ENCODE measurements at regions not wholly inside any gene's neighbourhood (a gene's known extent, or its start where the extent isn't known, plus 50 kb on each side); places are given as distances from the start of the nearest gene placed in this dataset.

GRCh38 chr3:115332998-115333397, 185.9 kb upstream of the ZBTB20 start:
- DNase-seq = no peak

GRCh38 chr3:115336836-115337235, 189.7 kb upstream of the ZBTB20 start:
- DNase-seq = no peak

GRCh38 chr3:115340586-115340985, 193.5 kb upstream of the ZBTB20 start:
- DNase-seq = no peak

GRCh38 chr3:115341208-115341607, 194.1 kb upstream of the ZBTB20 start:
- no peak for DNase-seq

GRCh38 chr3:115347737-115348136, 200.6 kb upstream of the ZBTB20 start:
- no peak for DNase-seq

GRCh38 chr3:115348412-115348811, 201.3 kb upstream of the ZBTB20 start:
- DNase-seq = no peak

GRCh38 chr3:115348951-115349745, 202.1 kb upstream of the ZBTB20 start:
- DNase-seq = no peak

- DNase-seq = no peak
Observed at GRCh38 chr3:115350606-115351005, 203.5 kb upstream of the ZBTB20 start.

GRCh38 chr3:115351193-115351592, 204.1 kb upstream of the ZBTB20 start:
- DNase-seq = no peak

GRCh38 chr3:115354010-115354409, 206.9 kb upstream of the ZBTB20 start:
- no peak for DNase-seq

- no peak for DNase-seq
Observed at GRCh38 chr3:115357456-115357855, 210.4 kb upstream of the ZBTB20 start.

GRCh38 chr3:115359536-115359935, 212.4 kb upstream of the ZBTB20 start:
- no peak for DNase-seq

GRCh38 chr3:115361806-115362205, 214.7 kb upstream of the ZBTB20 start:
- DNase-seq = no peak

- DNase-seq = no peak
Observed at GRCh38 chr3:115363071-115363470, 216.0 kb upstream of the ZBTB20 start.

- no peak for DNase-seq
Observed at GRCh38 chr3:115369021-115369420, 221.9 kb upstream of the ZBTB20 start.

GRCh38 chr3:115375362-115375761, 228.3 kb upstream of the ZBTB20 start:
- no peak for DNase-seq

GRCh38 chr3:115380883-115381572, 233.9 kb upstream of the ZBTB20 start:
- DNase-seq = no peak

- no peak for DNase-seq
Observed at GRCh38 chr3:115381573-115381912, 234.5 kb upstream of the ZBTB20 start.

- no peak for DNase-seq
Observed at GRCh38 chr3:115381931-115382330, 234.8 kb upstream of the ZBTB20 start.

GRCh38 chr3:115384381-115384780, 237.3 kb upstream of the ZBTB20 start:
- no peak for DNase-seq

- no peak for DNase-seq
Observed at GRCh38 chr3:115385774-115386730, 237.3 kb upstream of the GAP43 start.

- DNase-seq = no peak
Observed at GRCh38 chr3:115388166-115388565, 235.1 kb upstream of the GAP43 start.

GRCh38 chr3:115388811-115389210, 234.5 kb upstream of the GAP43 start:
- no peak for DNase-seq
